DOHH2 (cell line): ENCODE measurements at regions not wholly inside any gene's neighbourhood (a gene's known extent, or its start where the extent isn't known, plus 50 kb on each side); places are given as distances from the start of the nearest gene placed in this dataset.

Experiments used
- CTCF ChIP-seq: fragments of 200-600 bp; sonication (generic); IDR thresholded peaks from one replicate; pipeline ENCODE4 v1.5.1; 2014; ENCODE audit warnings: antibody characterized with exemption, mild to moderate bottlenecking, low read depth, low read length; ENCODE audit not compliant: poor library complexity, severe bottlenecking
- EZH2phosphoT487 ChIP-seq: fragments of 200-600 bp; sonication (generic); IDR thresholded peaks from 2 replicates; pipeline ENCODE4 v1.6.1; 2017; ENCODE audit warnings: borderline replicate concordance, mild to moderate bottlenecking, antibody characterized with exemption, low read length, moderate library complexity, mixed read lengths

DNA sequence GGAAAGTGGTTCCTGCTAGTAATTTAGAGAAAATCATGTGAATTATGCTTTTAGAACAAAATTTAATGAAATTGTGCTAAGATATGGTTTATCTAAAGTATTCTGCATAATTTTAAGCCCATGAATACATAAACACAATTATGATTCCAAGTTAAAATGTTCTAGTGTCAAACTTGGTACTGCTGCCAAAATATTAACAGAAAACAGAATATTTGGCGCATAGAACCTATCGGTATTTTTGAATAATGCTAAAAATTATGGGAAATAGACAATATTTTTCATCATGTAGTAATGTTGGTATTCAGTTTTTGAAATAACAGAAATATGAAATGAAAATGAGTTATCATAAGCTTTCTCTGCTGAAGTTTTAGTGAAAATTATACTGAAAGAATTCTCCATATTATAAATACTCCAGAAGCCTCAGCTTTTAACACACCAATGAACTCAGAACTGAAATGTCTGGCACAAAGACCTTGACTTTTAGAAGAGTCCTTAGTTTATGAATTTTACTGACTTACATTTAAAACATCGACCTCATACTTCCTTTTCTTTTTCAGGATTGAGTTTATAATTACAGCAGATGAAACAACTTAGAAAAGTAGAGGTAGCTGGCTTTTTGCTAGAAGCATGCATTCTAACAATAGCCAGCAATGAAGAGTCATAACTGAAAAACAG lies 1192.3 kb upstream of the GJE1 start:
- no peak for TF ChIP-seq CTCF
- TF ChIP-seq EZH2phosphoT487, result no peak
